IPS DF 4.7 (cell line): ENCODE measurements at regions not wholly inside any gene's neighbourhood (a gene's known extent, or its start where the extent isn't known, plus 50 kb on each side); places are given as distances from the start of the nearest gene placed in this dataset.
"Not testable (repeated sequence)": the region's sequence is repeated elsewhere in the genome, so short reads cannot be mapped to it uniquely, and the experiment has no call there.

Experiments used
- DNase-seq: peaks from one replicate; pipeline ENCODE4 v3.0.0-alpha.2; 2013; ENCODE audit warnings: low spot score; ENCODE audit errors: extremely low read depth

DNA sequence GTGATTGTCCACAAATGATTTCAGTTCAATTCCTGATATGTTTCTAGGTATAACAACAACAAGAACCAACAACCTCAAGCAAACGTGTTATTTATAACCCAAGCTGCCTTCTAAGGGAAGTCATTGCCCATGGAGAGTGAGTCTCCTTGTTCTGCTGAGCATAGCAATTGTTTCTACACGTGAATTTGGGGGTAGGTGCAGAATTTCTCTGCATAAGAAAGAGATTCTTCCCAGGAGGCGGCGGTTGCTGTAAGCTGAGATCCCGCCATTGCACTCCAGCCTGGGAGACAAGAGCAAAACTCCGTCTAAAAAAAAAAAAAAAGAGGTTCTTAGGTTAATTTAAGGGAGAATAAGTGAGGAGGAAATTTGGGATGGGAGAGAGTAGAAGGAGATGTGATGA is 226.5 kb upstream of the PELI2 start:
- no peak for DNase-seq

DNA sequence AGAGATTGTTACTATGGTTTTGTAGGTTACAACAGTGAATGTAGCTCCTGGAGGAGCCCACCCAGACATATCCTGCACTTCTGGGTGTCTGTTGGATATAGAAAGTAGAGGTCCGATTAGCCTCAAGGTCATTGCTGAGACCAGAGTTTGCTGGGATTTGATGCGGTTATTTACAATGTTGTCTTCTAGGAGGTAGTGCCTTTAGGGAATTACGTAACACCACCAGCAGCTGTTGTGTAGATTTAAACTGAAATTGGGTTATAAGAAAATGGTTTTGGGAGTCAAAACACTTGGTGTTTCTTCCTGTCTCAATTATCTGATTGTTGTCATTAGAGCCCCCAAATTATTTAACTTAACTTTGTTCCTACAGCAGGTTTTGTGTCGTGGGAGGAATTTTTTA is 225.3 kb upstream of the PELI2 start:
- DNase-seq = no peak

- no peak for DNase-seq
These were observed 224.5 kb upstream of the PELI2 start for GRCh38 chr14:55893705-55894104.

- no peak for DNase-seq
These were observed 221.2 kb upstream of the PELI2 start for GRCh38 chr14:55897031-55897430.

DNA sequence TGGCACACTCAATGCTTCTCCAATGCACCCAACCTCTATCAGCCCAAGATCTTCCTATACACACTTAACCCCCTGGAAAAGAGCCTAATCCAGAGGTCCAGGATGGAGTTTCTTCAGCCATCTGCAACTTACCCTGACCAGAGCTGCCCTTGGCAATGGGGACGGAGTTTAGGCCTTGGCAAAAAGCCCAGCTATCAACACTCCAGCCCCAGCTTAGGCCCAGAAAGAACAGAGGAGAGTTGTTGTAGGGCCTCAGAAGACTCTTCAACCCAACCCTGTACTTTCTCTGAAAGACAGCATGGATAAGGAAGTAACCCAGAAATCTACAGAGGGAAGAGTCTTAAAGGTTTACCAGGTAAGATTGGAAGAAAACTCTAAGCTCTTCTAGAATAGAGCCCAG is 219.3 kb upstream of the PELI2 start:
- DNase-seq = no peak

DNA sequence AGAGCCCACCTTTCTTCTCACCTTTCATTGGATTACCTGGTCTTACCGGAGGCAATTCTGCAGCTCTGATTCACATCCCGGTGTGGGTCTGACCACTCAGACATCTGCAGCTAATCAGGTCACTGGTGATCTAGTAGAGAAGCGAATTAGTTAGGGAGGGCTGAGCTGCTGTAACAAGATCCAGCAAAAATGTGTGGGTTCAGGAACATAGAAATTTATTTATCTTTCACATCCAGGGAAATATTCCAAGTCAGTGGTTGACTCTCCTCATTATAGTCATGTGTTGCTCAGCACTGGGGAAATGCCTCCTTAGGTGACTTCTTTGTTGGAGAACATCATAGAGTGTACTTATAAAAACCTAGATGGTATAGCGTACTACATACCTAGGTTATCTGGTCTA is 218.7 kb upstream of the PELI2 start:
- no peak for DNase-seq

DNA sequence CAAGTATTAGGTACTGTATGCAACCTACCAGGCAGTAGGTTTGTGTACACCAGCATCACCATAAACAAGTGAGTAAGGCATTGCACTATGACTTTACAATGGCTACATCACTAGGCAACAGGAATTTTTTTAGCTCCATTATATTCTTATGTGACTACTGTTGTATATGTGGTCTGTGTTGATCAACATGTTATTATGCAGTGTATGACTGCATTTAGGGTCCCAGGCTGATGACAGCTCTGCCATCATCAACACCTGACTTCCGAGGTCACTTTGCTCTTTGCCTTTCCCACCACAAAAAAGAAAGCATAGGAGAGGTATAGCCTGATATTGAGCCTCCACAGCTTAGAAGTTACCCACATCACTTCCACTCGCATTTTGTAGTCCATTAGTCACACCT is 217.5 kb upstream of the PELI2 start:
- DNase-seq = no peak

DNA sequence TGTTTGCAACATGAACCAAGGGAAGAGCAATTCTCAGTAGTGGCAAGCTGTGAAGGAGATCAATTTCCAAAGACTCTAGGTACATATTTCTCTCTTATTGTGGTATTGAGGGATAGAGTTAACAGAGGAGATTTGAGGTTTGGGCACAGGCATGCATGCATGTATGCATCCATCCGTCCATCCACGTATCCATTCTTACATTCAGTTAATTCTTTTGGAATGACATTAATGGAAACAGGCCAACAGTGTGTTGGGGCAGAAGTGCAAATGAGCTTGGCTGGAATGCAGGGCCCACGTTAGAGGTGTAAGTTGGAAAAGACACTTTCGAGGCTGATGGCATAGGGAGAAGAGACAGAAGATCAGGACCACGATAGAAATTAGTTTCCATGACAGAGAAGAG is 216.9 kb upstream of the PELI2 start:
- DNase-seq = no peak

- no peak for DNase-seq
These were observed 216.0 kb upstream of the PELI2 start for GRCh38 chr14:55902241-55902640.

- DNase-seq = no peak
These were observed 214.1 kb upstream of the PELI2 start for GRCh38 chr14:55904086-55904485.

DNA sequence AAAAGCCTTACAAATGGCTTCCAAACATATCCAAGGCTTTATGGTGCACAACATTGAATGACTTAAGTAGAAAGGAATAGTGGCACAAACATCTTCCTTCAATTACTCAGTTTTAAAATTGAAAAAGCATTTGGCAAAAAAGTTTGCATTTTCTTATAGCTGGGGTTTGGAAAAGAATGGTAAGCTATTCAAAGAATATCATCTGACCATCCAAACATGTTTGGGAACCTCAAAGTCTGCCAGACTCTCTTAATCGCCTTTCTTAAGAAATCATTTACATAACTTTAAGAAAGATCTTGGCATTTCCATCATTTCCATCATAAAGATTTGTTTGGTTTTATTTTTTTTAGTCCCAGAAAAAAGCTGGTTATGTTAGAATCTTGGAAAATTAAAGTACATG is 210.1 kb upstream of the PELI2 start:
- no peak for DNase-seq

GRCh38 chr14:55909879-55910278 is 208.3 kb upstream of the PELI2 start:
- no peak for DNase-seq

DNA sequence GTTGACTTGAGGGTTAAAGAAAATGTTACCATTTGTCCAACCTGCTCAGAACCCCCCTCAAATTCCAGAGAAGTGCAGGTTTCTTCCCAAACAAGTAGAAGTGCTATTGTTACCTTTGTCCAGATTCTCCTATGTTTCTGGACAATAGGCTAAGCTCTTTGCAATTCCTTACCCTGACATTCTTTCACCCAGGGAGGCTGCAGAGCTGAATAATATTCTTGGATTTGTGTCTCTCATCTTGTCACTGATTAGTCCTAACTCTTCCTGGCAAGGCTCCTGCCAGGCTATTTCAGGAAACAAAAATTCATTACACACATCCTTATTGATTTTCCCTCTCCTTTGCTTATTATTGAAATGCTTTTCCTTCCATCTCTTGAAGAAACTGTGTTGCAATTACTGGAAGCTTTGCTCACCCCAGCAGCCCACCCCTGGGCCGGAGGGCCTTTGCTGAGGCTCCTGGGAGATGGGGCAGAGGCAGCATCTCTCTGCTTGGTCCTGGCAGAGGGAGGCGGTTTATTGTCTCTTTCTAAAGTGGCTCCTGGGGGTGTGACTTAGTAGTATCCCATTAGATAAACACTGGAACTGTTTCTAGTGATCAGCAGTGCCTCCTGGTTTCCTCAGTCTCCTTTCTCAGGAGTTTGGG is 207.5 kb upstream of the PELI2 start:
- DNase-seq = no peak

- DNase-seq = no peak
These were observed 206.4 kb upstream of the PELI2 start for GRCh38 chr14:55911776-55912175.

- DNase-seq = no peak
These were observed 205.9 kb upstream of the PELI2 start for GRCh38 chr14:55912344-55912743.

DNA sequence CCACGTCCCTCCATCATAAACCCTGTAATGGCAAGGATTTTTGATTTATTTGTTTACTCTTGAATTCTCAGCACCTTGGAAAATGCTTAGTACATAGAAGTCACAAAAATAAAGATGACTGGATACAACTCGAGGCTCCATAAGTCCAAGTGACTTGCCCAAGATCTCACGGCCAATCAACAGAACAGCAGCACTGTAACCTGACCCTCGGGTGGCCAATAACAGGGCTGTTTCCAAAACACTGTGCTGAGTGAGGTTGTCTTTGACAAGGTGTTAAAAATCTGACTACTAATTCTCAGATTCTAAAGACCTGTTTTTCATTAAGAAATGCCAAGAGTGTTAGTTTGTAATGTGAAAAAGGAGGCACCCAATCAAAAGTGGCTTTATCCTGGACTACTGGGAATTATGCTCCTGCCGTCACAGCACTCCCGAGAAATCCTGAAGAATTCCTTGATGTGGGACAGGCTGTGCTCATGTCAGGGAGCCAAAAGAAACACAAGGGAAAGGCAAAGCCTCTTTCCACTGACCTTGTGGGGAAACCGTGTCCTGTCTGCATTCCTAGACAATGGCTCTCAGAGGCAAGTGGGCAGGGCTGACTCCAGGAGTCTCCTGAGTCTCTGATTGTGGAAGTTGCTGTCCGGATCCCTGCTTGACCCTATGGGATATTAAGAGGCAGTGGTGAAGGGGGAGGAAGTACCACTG is 204.7 kb upstream of the PELI2 start:
- no peak for DNase-seq

- DNase-seq = no peak
These were observed 203.4 kb upstream of the PELI2 start for GRCh38 chr14:55914771-55915170.

GRCh38 chr14:55915456-55915855 is 202.8 kb upstream of the PELI2 start:
- no peak for DNase-seq

- not testable (repeated sequence) for DNase-seq
These were observed 198.4 kb upstream of the PELI2 start for GRCh38 chr14:55919800-55920199.

DNA sequence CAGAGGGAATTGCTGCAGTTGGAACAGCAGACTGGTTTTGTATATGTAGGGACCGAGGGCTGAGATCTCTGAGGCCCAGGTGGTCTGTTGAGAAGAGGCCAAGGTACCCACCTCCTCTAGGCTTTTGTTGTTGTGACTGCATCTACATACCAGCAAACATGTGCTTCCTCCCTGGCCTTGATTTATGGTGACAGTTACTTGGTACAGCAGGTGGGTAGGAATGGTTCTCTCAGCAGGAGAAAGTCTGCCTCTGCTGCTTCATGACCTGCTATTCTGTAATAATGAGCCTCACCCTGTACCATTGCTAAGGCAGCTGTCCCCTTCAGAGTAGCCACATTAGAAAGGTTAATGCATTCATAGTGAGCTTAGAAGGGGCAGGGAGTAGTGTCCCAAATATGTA is 196.7 kb upstream of the PELI2 start:
- DNase-seq = no peak

DNA sequence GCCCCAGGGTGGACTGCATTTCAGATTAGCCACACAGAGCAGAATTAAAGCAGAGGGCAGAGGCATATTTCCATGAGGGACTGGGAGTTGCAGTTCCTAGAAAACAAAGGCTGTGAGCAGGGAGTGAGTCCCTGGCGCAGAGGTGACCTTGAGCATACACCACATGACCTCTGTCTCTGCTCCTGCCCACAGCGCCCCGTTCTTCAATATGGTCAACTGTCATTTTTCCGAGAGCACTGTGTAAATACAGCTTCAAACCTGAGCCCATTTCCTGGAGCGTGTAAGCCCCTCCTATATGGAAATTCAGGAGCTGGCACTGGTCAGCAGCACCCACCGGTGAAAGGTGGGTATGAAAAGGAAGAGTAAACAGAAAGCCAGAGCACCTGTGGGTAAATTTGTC is 192.2 kb upstream of the PELI2 start:
- DNase-seq = no peak

DNA sequence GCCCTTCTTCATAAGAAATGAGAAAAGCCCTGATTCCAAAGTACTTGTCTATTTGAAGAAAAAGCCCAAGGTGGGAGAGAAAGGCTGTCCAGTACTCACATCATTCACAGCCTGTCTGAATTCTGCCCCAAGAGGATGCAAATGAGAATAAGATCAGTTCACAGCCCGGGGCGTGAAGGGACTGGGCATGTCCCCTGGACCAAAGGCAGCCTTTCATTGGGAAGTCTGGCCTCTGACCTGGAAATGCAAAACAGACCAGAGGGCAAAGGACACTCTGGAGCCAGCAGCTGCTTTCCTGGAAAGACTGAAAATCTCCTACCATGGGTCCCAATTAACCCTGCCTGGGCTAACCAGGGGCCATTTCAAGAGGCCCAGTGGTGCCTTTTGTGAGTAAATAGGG is 191.2 kb upstream of the PELI2 start:
- DNase-seq = no peak

- DNase-seq = no peak
These were observed 189.9 kb upstream of the PELI2 start for GRCh38 chr14:55928276-55928675.
